ENCODE measurements at regions not wholly inside any gene's neighbourhood (a gene's known extent, or its start where the extent isn't known, plus 50 kb on each side); places are given as distances from the start of the nearest gene placed in this dataset.
A peak's percentile ranks its signal among the peaks of the same experiment; 100 is the strongest.

- TF ChIP-seq CTCF (IDR thresholded peaks at IDR 0.05; ENCODE audit: low read depth, low read length) = no peak
- H3K4me3 ChIP-seq (ENCODE audit: low read depth, low read length) = no peak overlapping the region
- peak; percentile 22 for DNase-seq (ENCODE audit: low read depth, low spot score)
- in situ Hi-C loops (cut with HindIII; ENCODE audit: low sequenced_read_pairs) = no loop called here
Observed at GRCh38 chr20:11766961-11767360, 150.7 kb upstream of the BTBD3 start.

GRCh38 chr20:11769825-11770224, 147.9 kb upstream of the BTBD3 start:
- H3K4me3 ChIP-seq (ENCODE audit: low read depth, low read length) = no peak overlapping the region
- DNase-seq (ENCODE audit: low read depth, low spot score) = no peak
- TF ChIP-seq CTCF (IDR thresholded peaks at IDR 0.05; ENCODE audit: low read depth, low read length) = no peak
- in situ Hi-C loops (cut with HindIII; ENCODE audit: low sequenced_read_pairs) = no loop called here

GRCh38 chr20:11772226-11772730, 145.4 kb upstream of the BTBD3 start:
- in situ Hi-C loops (cut with HindIII; ENCODE audit: low sequenced_read_pairs) = no loop called here
- no peak overlapping the region for H3K4me3 ChIP-seq (ENCODE audit: low read depth, low read length)
- DNase-seq (ENCODE audit: low read depth, low spot score) = no peak
- TF ChIP-seq CTCF (IDR thresholded peaks at IDR 0.05; ENCODE audit: low read depth, low read length) = no peak

DNA sequence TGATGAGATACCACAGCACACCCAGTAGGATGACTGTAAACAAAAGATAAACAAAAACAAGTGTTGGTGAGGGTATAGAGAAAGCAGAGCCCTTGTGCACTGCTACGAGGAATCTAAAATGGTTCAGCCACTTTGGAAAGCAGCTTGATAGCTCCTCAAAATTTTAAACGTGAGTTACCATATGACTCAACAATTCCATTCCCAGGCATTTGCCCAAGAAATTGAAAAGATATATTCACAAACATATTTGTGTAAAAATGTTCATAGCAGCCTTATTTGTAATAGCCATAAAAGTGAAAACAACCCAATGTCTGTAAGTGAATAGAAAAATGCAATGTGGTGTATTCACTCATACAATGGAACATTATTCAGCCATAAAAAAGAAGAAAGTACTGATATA, 141.0 kb upstream of the BTBD3 start:
- H3K4me3 ChIP-seq (ENCODE audit: low read depth, low read length) = no peak overlapping the region

DNA sequence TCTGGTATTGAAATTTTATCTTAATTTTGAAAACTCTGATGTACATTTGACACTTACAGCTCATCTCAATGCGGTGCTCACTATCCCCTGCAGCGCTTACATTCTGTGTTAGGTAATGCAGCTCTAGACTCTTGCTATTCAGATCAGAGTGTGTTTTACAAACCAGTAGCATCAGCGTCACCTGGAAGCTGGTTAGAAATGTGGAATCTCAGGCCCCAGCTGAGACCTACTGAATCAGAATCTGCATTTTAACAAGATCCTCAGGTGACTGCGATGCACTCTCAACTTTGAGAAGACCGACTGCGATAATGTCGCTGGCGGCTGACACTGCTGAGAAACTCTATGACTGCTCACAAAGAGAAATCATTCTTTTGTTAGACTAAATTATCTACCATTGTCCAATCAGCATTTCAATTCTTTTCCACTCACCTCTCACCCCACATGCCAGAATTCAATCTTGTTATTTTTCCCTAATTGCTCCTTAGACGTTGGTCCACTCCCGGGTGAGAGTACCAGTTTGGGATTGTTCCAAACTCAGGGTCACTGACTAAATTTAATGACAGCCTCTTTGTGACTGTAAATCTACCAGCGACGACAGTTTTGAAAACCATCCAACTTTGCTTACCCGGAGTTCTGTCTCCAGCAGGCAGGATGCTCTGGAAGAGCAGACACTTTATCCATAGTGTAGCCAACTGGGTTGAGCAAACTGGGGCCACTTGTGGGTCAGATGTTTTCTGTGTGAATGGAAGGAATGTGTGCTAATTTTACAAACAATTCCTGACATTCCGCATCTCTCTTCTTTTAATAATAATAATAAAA, 140.1 kb upstream of the BTBD3 start:
- DNase-seq (ENCODE audit: low read depth, low spot score) = peak; percentile 32
- TF ChIP-seq CTCF (IDR thresholded peaks at IDR 0.05; ENCODE audit: low read depth, low read length) = no peak
- H3K4me3 ChIP-seq (ENCODE audit: low read depth, low read length) = peak overlapping the region; percentile 6
- in situ Hi-C loops (cut with HindIII; ENCODE audit: low sequenced_read_pairs) = no loop called here

More for the DNA sequence above, 141.0 kb upstream of the BTBD3 start:
- no peak for TF ChIP-seq CTCF (IDR thresholded peaks at IDR 0.05; ENCODE audit: low read depth, low read length)
- DNase-seq (ENCODE audit: low read depth, low spot score) = no peak
- in situ Hi-C loops (cut with HindIII; ENCODE audit: low sequenced_read_pairs) = no loop called here

- in situ Hi-C loops (cut with HindIII; ENCODE audit: low sequenced_read_pairs) = no loop called here
- TF ChIP-seq CTCF (IDR thresholded peaks at IDR 0.05; ENCODE audit: low read depth, low read length) = no peak
- no peak overlapping the region for H3K4me3 ChIP-seq (ENCODE audit: low read depth, low read length)
- DNase-seq (ENCODE audit: low read depth, low spot score) = no peak
Observed at GRCh38 chr20:11778206-11778570, 139.5 kb upstream of the BTBD3 start.

Measured in astrocyte of the spinal cord (primary cell).